ENCODE measurements at regions not wholly inside any gene's neighbourhood (a gene's known extent, or its start where the extent isn't known, plus 50 kb on each side); places are given as distances from the start of the nearest gene placed in this dataset.

GRCh38 chr7:25864943-25865751, 286.9 kb upstream of the NFE2L3 start:
- no peak for DNase-seq (ENCODE audit: low read depth in 2 of 2, low spot score in 1 of 2)

- DNase-seq (ENCODE audit: low read depth in 2 of 2, low spot score in 1 of 2): no peak
These were observed 283.5 kb upstream of the NFE2L3 start for GRCh38 chr7:25868509-25868908.

GRCh38 chr7:25870574-25870973, 281.4 kb upstream of the NFE2L3 start:
- no peak for DNase-seq (ENCODE audit: low read depth in 2 of 2, low spot score in 1 of 2)

- no peak for DNase-seq (ENCODE audit: low read depth in 2 of 2, low spot score in 1 of 2)
These were observed 275.9 kb upstream of the NFE2L3 start for GRCh38 chr7:25876092-25876491.

- DNase-seq (ENCODE audit: low read depth in 2 of 2, low spot score in 1 of 2): no peak
These were observed 273.9 kb upstream of the NFE2L3 start for GRCh38 chr7:25877802-25878789.

GRCh38 chr7:25879799-25880198, 272.2 kb upstream of the NFE2L3 start:
- no peak for DNase-seq (ENCODE audit: low read depth in 2 of 2, low spot score in 1 of 2)

GRCh38 chr7:25881317-25882037, 270.5 kb upstream of the NFE2L3 start:
- DNase-seq (ENCODE audit: low read depth in 2 of 2, low spot score in 1 of 2): no peak

GRCh38 chr7:25882151-25882773, 269.7 kb upstream of the NFE2L3 start:
- DNase-seq (ENCODE audit: low read depth in 2 of 2, low spot score in 1 of 2): no peak

- no peak for DNase-seq (ENCODE audit: low read depth in 2 of 2, low spot score in 1 of 2)
These were observed 267.7 kb upstream of the NFE2L3 start for GRCh38 chr7:25884265-25884828.

GRCh38 chr7:25885057-25885576, 266.9 kb upstream of the NFE2L3 start:
- no peak for DNase-seq (ENCODE audit: low read depth in 2 of 2, low spot score in 1 of 2)

GRCh38 chr7:25886387-25887240, 265.4 kb upstream of the NFE2L3 start:
- no peak for DNase-seq (ENCODE audit: low read depth in 2 of 2, low spot score in 1 of 2)

GRCh38 chr7:25887266-25887665, 264.7 kb upstream of the NFE2L3 start:
- no peak for DNase-seq (ENCODE audit: low read depth in 2 of 2, low spot score in 1 of 2)

- DNase-seq (ENCODE audit: low read depth in 2 of 2, low spot score in 1 of 2): no peak
These were observed 264.0 kb upstream of the NFE2L3 start for GRCh38 chr7:25887795-25888559.

- DNase-seq (ENCODE audit: low read depth in 2 of 2, low spot score in 1 of 2): no peak
These were observed 262.2 kb upstream of the NFE2L3 start for GRCh38 chr7:25889765-25890164.

- DNase-seq (ENCODE audit: low read depth in 2 of 2, low spot score in 1 of 2): no peak
These were observed 260.4 kb upstream of the NFE2L3 start for GRCh38 chr7:25891591-25891990.

- DNase-seq (ENCODE audit: low read depth in 2 of 2, low spot score in 1 of 2): no peak
These were observed 258.6 kb upstream of the NFE2L3 start for GRCh38 chr7:25893436-25893835.

- DNase-seq (ENCODE audit: low read depth in 2 of 2, low spot score in 1 of 2): no peak
These were observed 257.7 kb upstream of the NFE2L3 start for GRCh38 chr7:25894002-25894901.
